HEK293 (cell line): ENCODE measurements at regions not wholly inside any gene's neighbourhood (a gene's known extent, or its start where the extent isn't known, plus 50 kb on each side); places are given as distances from the start of the nearest gene placed in this dataset.

Experiments
- CTCF ChIA-PET: fragments of 350-600 bp; formaldehyde crosslinking; extraction: SDS; loops from one replicate; lab custom pipeline; 2021; ENCODE audit warnings: antibody characterized with exemption; lab: Yijun Ruan, JAX
- POLR2A ChIA-PET: fragments of 300-600 bp; formaldehyde crosslinking; extraction: SDS; loops from one replicate; lab custom pipeline; 2020; ENCODE audit warnings: antibody characterized with exemption, inconsistent platforms; lab: Yijun Ruan, JAX
- H3K27ac ChIP-seq: fragments of 200-500 bp; sonication (Bioruptor generic); 2 replicates; pipeline ENCODE4 v1.5.1; 2014; ENCODE audit warnings: low read depth, low read length, control low read depth, inconsistent platforms; ENCODE audit errors: extremely low read depth
- H3K36me3 ChIP-seq, 2 experiments: fragments of 200-500 bp in 1 of 2; sonication (Bioruptor generic) in 1 of 2; 1 replicate in 1 of 2; 2 replicates in 1 of 2; pipeline ENCODE4 v1.5.1; 2014 to 2017; ENCODE audit warnings: inconsistent platforms in 2 of 2, low read length in 2 of 2; ENCODE audit not compliant: control insufficient read depth in 2 of 2, insufficient read depth in 1 of 2
- H3K4me1 ChIP-seq: fragments of 200-500 bp; sonication (Bioruptor generic); 2 replicates; pipeline ENCODE4 v1.5.1; 2014; ENCODE audit warnings: mild to moderate bottlenecking, low read length, inconsistent platforms; ENCODE audit not compliant: control insufficient read depth, insufficient read depth
- H3K4me3 ChIP-seq: 2 replicates; pipeline ENCODE4 v1.5.1; 2011; ENCODE audit warnings: low read depth, mild to moderate bottlenecking, control low read depth, low read length, moderate library complexity
- H3K9me3 ChIP-seq: fragments of 200-500 bp; sonication (Bioruptor generic); 2 replicates; pipeline ENCODE4 v1.5.1; 2014; ENCODE audit warnings: low read depth, low read length, inconsistent platforms; ENCODE audit not compliant: control insufficient read depth, insufficient read depth
- GLIS1 ChIP-seq: fragments of 450-650 bp; formaldehyde crosslinking; IDR thresholded peaks from 2 replicates; pipeline ENCODE4 v1.5.1; 2016; ENCODE audit warnings: missing biosample characterization, missing genetic modification characterization
- GLIS2 ChIP-seq: fragments of 450-650 bp; formaldehyde crosslinking; IDR thresholded peaks from 2 replicates; pipeline ENCODE4 v1.5.1; 2016; ENCODE audit warnings: missing biosample characterization, missing genetic modification characterization
- HOXA7 ChIP-seq: sonication (generic); formaldehyde crosslinking; IDR thresholded peaks from 2 replicates; pipeline ENCODE4 v1.8.1; 2022; ENCODE audit warnings: missing genetic modification reagents, borderline replicate concordance
- MZF1 ChIP-seq: fragments of 450-650 bp; formaldehyde crosslinking; IDR thresholded peaks from 2 replicates; pipeline ENCODE4 v1.5.1; 2017; ENCODE audit warnings: missing biosample characterization, missing genetic modification characterization, borderline replicate concordance
- OSR2 ChIP-seq: fragments of 450-650 bp; formaldehyde crosslinking; IDR thresholded peaks from 2 replicates; pipeline ENCODE4 v1.5.1; 2016; ENCODE audit warnings: missing biosample characterization, missing genetic modification characterization
- SP7 ChIP-seq: fragments of 450-650 bp; formaldehyde crosslinking; IDR thresholded peaks from 2 replicates; pipeline ENCODE4 v1.5.1; 2016; ENCODE audit warnings: missing biosample characterization, missing genetic modification characterization
- YY1 ChIP-seq: fragments of 450-650 bp; formaldehyde crosslinking; IDR thresholded peaks from 2 replicates; pipeline ENCODE4 v1.5.1; 2018; ENCODE audit warnings: missing biosample characterization, missing genetic modification characterization
- ZBTB20 ChIP-seq: fragments of 450-650 bp; formaldehyde crosslinking; IDR thresholded peaks from 2 replicates; pipeline ENCODE4 v1.5.1; 2016; ENCODE audit warnings: missing biosample characterization, missing genetic modification characterization
- ZEB2 ChIP-seq: fragments of 450-650 bp; formaldehyde crosslinking; IDR thresholded peaks from 2 replicates; pipeline ENCODE4 v1.5.1; 2016; ENCODE audit warnings: missing biosample characterization, missing genetic modification characterization
- ZNF114 ChIP-seq: fragments of 450-650 bp; formaldehyde crosslinking; IDR thresholded peaks from 2 replicates; pipeline ENCODE4 v1.5.0; 2017; ENCODE audit warnings: missing biosample characterization, missing genetic modification characterization
- ZNF132 ChIP-seq: fragments of 450-650 bp; formaldehyde crosslinking; IDR thresholded peaks from 2 replicates; pipeline ENCODE4 v1.5.1; 2017; ENCODE audit warnings: missing biosample characterization, missing genetic modification characterization, borderline replicate concordance
- ZNF140 ChIP-seq: fragments of 450-650 bp; formaldehyde crosslinking; IDR thresholded peaks from 2 replicates; pipeline ENCODE4 v1.5.1; 2016; ENCODE audit warnings: missing biosample characterization, missing genetic modification characterization
- ZNF146 ChIP-seq: fragments of 450-650 bp; formaldehyde crosslinking; IDR thresholded peaks from 2 replicates; pipeline ENCODE4 v1.5.1; 2016; ENCODE audit warnings: missing biosample characterization, missing genetic modification characterization
- ZNF214 ChIP-seq: fragments of 450-650 bp; formaldehyde crosslinking; IDR thresholded peaks from 2 replicates; pipeline ENCODE4 v1.5.1; 2017; ENCODE audit warnings: missing biosample characterization, mild to moderate bottlenecking, missing genetic modification characterization, borderline replicate concordance
- ZNF302 ChIP-seq: fragments of 450-650 bp; formaldehyde crosslinking; IDR thresholded peaks from 2 replicates; pipeline ENCODE4 v1.5.1; 2016; ENCODE audit warnings: missing biosample characterization, missing genetic modification characterization, low read depth
- ZNF324 ChIP-seq: fragments of 450-650 bp; formaldehyde crosslinking; IDR thresholded peaks from 2 replicates; pipeline ENCODE4 v1.5.1; 2016; ENCODE audit warnings: missing biosample characterization, missing genetic modification characterization
- ZNF350 ChIP-seq: fragments of 450-650 bp; formaldehyde crosslinking; IDR thresholded peaks from 2 replicates; pipeline ENCODE4 v1.5.0; 2017; ENCODE audit warnings: missing biosample characterization, mild to moderate bottlenecking, missing genetic modification characterization
- ZNF404 ChIP-seq: fragments of 450-650 bp; formaldehyde crosslinking; IDR thresholded peaks from 2 replicates; pipeline ENCODE4 v1.5.1; 2017; ENCODE audit warnings: missing biosample characterization, missing genetic modification characterization
- ZNF529 ChIP-seq: fragments of 450-650 bp; formaldehyde crosslinking; IDR thresholded peaks from 2 replicates; pipeline ENCODE4 v1.5.1; 2017; ENCODE audit warnings: missing genetic modification characterization, missing biosample characterization; ENCODE audit not compliant: insufficient replicate concordance
- ZNF549 ChIP-seq: fragments of 450-650 bp; IDR thresholded peaks from 2 replicates; pipeline ENCODE4 v1.5.1; 2018; ENCODE audit warnings: missing biosample characterization, missing genetic modification characterization, mild to moderate bottlenecking, inconsistent platforms, moderate library complexity
- ZNF624 ChIP-seq: fragments of 450-650 bp; formaldehyde crosslinking; IDR thresholded peaks from 2 replicates; pipeline ENCODE4 v1.5.1; 2017; ENCODE audit warnings: missing biosample characterization, missing genetic modification characterization
- ZNF707 ChIP-seq: fragments of 450-650 bp; formaldehyde crosslinking; IDR thresholded peaks from 2 replicates; pipeline ENCODE4 v1.5.1; 2016; ENCODE audit warnings: missing biosample characterization, missing genetic modification characterization
- TF ChIP-seq, protein P1 (sequence below): fragments of 450-650 bp; formaldehyde crosslinking; IDR thresholded peaks from 2 replicates; pipeline ENCODE4 v1.5.1; 2016; ENCODE audit warnings: missing biosample characterization, missing genetic modification characterization, borderline replicate concordance
- TF ChIP-seq, protein P2 (sequence below): fragments of 450-650 bp; formaldehyde crosslinking; IDR thresholded peaks from 2 replicates; pipeline ENCODE4 v1.5.1; 2017; ENCODE audit warnings: missing biosample characterization, mild to moderate bottlenecking, missing genetic modification characterization, moderate library complexity
- TF ChIP-seq, protein P3 (sequence below): fragments of 450-650 bp; formaldehyde crosslinking; IDR thresholded peaks from 2 replicates; pipeline ENCODE4 v1.5.1; 2016; ENCODE audit warnings: missing biosample characterization, missing genetic modification characterization

DNA sequence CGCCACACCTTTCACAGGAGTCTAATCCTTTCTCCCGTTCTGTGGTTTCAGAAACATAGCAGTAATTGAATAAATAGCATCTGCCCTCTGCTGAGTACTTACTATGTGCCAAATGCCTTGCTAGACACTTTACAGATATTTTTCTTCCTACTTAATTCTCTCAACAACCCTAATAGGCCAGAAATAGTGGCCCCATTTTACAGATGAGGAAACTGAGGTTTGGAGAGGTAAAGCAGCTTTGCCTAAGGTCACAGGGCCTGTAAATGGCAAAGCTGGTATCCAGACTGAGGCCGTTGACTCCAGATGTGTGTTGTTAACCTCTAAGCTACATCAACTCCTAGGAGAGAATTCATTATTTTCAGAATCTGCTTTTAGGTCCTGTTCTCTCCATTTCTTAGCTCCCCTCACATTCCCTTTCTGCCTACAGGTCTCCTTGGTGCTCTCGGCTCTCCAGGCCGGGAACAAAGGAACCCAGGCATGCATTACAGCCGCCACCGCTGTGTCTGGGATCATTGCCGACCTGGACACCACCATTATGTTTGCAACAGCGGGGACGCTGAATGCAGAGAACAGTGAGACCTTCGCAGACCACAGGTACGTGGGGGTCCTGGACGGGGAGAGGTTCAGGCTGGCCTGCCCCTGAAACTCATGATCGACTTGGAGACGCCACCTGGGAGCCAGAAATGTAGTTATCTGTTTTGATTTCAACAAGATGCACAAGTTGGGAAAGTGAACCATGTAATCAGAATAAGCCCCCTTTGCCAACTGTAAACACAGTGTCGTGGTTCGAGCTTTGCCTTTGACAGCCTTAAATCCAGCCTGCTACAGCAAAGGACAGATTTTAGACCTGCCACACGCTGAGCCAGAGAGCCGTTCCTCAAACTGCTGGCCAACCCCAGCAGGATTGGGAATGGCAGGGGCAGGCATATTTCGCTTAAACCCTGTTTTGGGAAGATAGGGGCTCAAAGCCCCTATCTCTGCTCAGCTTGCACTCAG lies 246.5 kb upstream of the TPM1 start:
- no peak for TF ChIP-seq GLIS1 (tag by site-specific recombination)
- no peak for TF ChIP-seq MZF1 (tag by site-specific recombination)
- TF ChIP-seq ZNF350 (tag by site-specific recombination): no peak
- no peak for TF ChIP-seq YY1
- no peak for TF ChIP-seq ZNF707 (tag by site-specific recombination)
- TF ChIP-seq ZNF114 (tag by site-specific recombination): no peak
- TF ChIP-seq, protein P1, sequence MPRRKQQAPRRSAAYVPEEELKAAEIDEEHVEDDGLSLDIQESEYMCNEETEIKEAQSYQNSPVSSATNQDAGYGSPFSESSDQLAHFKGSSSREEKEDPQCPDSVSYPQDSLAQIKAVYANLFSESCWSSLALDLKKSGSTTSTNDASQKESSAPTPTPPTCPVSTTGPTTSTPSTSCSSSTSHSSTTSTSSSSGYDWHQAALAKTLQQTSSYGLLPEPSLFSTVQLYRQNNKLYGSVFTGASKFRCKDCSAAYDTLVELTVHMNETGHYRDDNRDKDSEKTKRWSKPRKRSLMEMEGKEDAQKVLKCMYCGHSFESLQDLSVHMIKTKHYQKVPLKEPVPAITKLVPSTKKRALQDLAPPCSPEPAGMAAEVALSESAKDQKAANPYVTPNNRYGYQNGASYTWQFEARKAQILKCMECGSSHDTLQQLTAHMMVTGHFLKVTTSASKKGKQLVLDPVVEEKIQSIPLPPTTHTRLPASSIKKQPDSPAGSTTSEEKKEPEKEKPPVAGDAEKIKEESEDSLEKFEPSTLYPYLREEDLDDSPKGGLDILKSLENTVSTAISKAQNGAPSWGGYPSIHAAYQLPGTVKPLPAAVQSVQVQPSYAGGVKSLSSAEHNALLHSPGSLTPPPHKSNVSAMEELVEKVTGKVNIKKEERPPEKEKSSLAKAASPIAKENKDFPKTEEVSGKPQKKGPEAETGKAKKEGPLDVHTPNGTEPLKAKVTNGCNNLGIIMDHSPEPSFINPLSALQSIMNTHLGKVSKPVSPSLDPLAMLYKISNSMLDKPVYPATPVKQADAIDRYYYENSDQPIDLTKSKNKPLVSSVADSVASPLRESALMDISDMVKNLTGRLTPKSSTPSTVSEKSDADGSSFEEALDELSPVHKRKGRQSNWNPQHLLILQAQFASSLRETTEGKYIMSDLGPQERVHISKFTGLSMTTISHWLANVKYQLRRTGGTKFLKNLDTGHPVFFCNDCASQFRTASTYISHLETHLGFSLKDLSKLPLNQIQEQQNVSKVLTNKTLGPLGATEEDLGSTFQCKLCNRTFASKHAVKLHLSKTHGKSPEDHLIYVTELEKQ: no peak
- TF ChIP-seq, protein P2, sequence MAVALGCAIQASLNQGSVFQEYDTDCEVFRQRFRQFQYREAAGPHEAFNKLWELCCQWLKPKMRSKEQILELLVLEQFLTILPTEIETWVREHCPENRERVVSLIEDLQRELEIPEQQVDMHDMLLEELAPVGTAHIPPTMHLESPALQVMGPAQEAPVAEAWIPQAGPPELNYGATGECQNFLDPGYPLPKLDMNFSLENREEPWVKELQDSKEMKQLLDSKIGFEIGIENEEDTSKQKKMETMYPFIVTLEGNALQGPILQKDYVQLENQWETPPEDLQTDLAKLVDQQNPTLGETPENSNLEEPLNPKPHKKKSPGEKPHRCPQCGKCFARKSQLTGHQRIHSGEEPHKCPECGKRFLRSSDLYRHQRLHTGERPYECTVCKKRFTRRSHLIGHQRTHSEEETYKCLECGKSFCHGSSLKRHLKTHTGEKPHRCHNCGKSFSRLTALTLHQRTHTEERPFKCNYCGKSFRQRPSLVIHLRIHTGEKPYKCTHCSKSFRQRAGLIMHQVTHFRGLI (tag by site-specific recombination): no peak
- no peak for TF ChIP-seq GLIS2 (tag by site-specific recombination)
- TF ChIP-seq SP7 (tag by site-specific recombination): no peak
- TF ChIP-seq ZBTB20: no peak
- no peak for TF ChIP-seq OSR2
- Histone ChIP-seq H3K9me3 (no peaks in the 10 kb centered on the region), H3K36me3 (no peaks in the 10 kb centered on the region), H3K4me1 (no peaks in the 10 kb centered on the region), H3K27ac (no peak overlapping the region), H3K4me3 (no peak overlapping the region)
- ChIA-PET POLR2A (no interaction called here), CTCF (interaction anchor here (0.8 kb wide), 1 partner anchor 13 kb away, joined by 3 read pairs; no protein-coding TSS in a partner anchor)

DNA sequence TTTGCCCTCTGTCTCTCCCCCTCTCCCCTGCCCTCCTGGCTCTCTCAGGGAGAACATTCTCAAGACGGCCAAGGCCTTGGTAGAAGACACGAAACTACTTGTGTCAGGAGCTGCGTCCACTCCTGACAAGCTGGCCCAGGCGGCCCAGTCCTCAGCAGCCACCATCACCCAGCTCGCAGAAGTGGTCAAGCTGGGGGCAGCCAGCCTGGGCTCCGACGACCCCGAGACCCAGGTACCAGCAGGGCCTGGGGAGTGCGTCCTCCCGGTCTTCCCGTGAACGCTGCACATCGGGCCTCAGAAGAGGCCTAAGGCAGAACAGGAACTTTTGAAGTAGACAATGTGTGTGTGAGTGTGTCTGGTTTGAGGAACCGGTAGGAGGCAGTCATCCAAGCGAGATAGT lies 245.4 kb upstream of the TPM1 start:
- TF ChIP-seq ZNF146 (tag by site-specific recombination): no peak
- no peak for TF ChIP-seq MZF1 (tag by site-specific recombination)
- TF ChIP-seq ZNF214: no peak
- no peak for TF ChIP-seq ZNF404 (tag by site-specific recombination)
- TF ChIP-seq ZNF324: no peak
- no peak for TF ChIP-seq HOXA7
- no peak for TF ChIP-seq ZNF529
- TF ChIP-seq ZNF140 (tag by site-specific recombination): no peak
- TF ChIP-seq ZNF302: no peak
- no peak for TF ChIP-seq ZNF624
- TF ChIP-seq ZNF549 (tag by site-specific recombination): no peak
- no peak for TF ChIP-seq ZEB2
- no peak for TF ChIP-seq ZNF132 (tag by site-specific recombination)
- TF ChIP-seq, protein P3, sequence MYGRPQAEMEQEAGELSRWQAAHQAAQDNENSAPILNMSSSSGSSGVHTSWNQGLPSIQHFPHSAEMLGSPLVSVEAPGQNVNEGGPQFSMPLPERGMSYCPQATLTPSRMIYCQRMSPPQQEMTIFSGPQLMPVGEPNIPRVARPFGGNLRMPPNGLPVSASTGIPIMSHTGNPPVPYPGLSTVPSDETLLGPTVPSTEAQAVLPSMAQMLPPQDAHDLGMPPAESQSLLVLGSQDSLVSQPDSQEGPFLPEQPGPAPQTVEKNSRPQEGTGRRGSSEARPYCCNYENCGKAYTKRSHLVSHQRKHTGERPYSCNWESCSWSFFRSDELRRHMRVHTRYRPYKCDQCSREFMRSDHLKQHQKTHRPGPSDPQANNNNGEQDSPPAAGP (tag by site-specific recombination): no peak
- CTCF ChIA-PET: no interaction called here
- Histone ChIP-seq H3K9me3 (no peaks in the 10 kb centered on the region), H3K4me1 (no peaks in the 10 kb centered on the region), H3K36me3 (no peaks in the 10 kb centered on the region), H3K4me3 (no peak overlapping the region), H3K27ac (no peak overlapping the region)
- POLR2A ChIA-PET: no interaction called here
